Epithelial cell of proximal tubule (primary cell): ENCODE measurements at regions not wholly inside any gene's neighbourhood (a gene's known extent, or its start where the extent isn't known, plus 50 kb on each side); places are given as distances from the start of the nearest gene placed in this dataset.
"Not testable (repeated sequence)": the region's sequence is repeated elsewhere in the genome, so short reads cannot be mapped to it uniquely, and the experiment has no call there.

Source experiments
- DNase-seq: peaks from one replicate; pipeline ENCODE4 v3.0.0-alpha.2; 2011; ENCODE audit warnings: low read depth
- H3K4me3 ChIP-seq: 2 replicates; pipeline ENCODE4 v1.5.1; 2011; ENCODE audit warnings: low read depth, mild to moderate bottlenecking, low read length
- TF ChIP-seq, protein P1 (sequence below): conservative IDR thresholded peaks from 2 replicates; pipeline ENCODE4 v1.5.1; 2012; ENCODE audit warnings: low read depth, mild to moderate bottlenecking, low read length

DNA sequence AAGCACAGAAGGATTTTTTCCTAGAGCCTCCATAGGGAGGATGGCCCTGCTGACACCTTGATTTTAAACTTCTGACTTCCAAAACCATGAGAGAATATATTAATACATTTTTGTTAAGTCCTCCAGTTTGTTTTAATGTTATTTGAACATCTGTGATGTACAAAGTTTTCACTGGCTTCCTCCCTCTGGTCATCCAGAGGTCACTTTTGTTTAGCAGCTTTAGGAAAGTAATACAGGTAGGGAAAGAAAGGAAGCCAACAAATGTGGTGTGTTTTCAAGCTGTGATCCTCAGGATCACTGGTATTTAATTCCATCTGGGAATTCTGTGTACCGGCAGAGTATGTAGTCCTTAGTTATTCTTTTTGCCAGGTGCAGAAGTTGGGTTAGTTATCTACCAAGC, 488.8 kb upstream of the ATXN8OS start:
- TF ChIP-seq, protein P1, sequence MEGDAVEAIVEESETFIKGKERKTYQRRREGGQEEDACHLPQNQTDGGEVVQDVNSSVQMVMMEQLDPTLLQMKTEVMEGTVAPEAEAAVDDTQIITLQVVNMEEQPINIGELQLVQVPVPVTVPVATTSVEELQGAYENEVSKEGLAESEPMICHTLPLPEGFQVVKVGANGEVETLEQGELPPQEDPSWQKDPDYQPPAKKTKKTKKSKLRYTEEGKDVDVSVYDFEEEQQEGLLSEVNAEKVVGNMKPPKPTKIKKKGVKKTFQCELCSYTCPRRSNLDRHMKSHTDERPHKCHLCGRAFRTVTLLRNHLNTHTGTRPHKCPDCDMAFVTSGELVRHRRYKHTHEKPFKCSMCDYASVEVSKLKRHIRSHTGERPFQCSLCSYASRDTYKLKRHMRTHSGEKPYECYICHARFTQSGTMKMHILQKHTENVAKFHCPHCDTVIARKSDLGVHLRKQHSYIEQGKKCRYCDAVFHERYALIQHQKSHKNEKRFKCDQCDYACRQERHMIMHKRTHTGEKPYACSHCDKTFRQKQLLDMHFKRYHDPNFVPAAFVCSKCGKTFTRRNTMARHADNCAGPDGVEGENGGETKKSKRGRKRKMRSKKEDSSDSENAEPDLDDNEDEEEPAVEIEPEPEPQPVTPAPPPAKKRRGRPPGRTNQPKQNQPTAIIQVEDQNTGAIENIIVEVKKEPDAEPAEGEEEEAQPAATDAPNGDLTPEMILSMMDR, result no peak
- no peak for DNase-seq
- H3K4me3 ChIP-seq, result no peak overlapping the region

DNA sequence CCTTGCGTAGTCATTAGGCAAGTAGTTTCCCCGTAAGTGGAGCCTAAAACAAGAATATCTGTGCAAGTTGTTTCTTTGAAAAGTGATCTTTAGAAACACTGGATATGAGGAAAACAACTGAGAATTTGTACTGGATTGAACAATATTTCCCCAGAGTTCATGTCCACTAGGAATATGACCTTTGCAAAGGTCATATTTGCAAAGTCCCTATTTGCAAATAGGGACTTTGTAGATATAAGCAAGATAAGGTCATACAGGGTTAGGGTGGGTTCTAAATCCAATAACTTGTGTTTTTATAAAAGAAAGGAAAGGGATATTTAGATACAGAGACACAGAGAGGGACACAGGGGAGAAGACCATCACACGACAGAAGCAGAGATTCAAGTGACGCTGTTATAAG, 489.2 kb upstream of the ATXN8OS start:
- no peak for DNase-seq
- no peak overlapping the region for H3K4me3 ChIP-seq
- TF ChIP-seq, protein P1, result no peak

DNA sequence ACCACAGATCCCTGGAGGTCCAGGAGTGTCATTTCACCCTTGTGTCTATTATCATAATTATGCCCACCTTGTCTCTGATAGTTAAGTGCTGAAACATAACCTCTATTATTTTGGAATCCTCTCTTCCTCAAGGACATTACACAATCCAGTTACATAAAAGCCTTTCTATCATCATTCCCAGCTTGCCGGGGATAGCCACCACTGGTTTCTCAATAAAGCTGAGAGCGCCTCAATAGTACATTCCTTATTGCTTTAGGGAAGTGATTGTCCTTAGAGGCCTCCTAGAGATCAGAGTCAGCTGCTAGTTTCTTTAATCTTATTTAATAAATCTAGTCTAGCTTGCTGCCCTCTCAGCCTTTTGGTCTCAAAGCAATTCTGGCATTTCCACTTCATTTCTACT, 490.0 kb upstream of the ATXN8OS start:
- TF ChIP-seq, protein P1, result no peak
- DNase-seq, result no peak
- H3K4me3 ChIP-seq, result no peak overlapping the region

DNA sequence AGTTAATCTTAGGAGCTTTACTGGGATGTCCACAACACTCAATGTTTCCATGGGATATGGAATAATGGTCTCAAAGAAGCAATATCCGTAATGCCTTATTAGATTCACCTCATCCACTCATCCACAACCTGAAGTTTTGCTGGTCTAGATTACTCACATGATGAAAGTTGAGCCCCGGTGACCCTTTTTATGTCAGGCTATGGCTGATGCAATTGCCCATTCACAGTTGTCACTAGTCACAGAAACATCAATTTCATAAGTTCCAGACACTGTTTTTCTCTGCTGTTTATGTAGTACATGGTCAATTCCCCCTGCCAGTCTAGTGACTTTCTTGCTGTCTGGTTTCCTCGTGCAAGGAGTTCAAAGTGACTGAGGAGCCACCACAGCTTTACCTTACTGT, 491.2 kb upstream of the ATXN8OS start:
- TF ChIP-seq, protein P1, result no peak
- H3K4me3 ChIP-seq, result no peak overlapping the region
- no peak for DNase-seq

GRCh38 chr13:69615055-69615454, 492.6 kb upstream of the ATXN8OS start:
- DNase-seq, H3K4me3 ChIP-seq: not testable (repeated sequence)

- no peak overlapping the region for H3K4me3 ChIP-seq
- DNase-seq, result no peak
- TF ChIP-seq, protein P1, result no peak
These were observed 502.9 kb upstream of the ATXN8OS start for GRCh38 chr13:69604698-69605097.

GRCh38 chr13:69603144-69603853, 504.3 kb upstream of the ATXN8OS start:
- DNase-seq, result no peak
- no peak overlapping the region for H3K4me3 ChIP-seq
- TF ChIP-seq, protein P1, result no peak
